Adrenal gland (tissue), 9 donors: ENCODE measurements at regions not wholly inside any gene's neighbourhood (a gene's known extent, or its start where the extent isn't known, plus 50 kb on each side); places are given as distances from the start of the nearest gene placed in this dataset.

Experiments
- DNase-seq, 7 donors: peaks; one replicate each; pipeline ENCODE4 v3.0.0-alpha.2; 2019 to 2020
- H3K27ac ChIP-seq, 5 donors: fragments of 200-600 bp; sonication (generic) in 4 of 5; 1 replicate in 3 of 5; 2 replicates in 2 of 5; pipeline versions ENCODE4 v1.5.1 to v1.8.0; 2016 to 2020; ENCODE audit warnings: mild to moderate bottlenecking in 1 of 5
- H3K27me3 ChIP-seq: fragments of 200-600 bp; 2 replicates; pipeline ENCODE4 v1.8.0; 2021
- H3K36me3 ChIP-seq, 2 donors: fragments of 200-600 bp; replicated peaks in 1 of 2; 1 replicate in 1 of 2; 2 replicates in 1 of 2; pipeline versions ENCODE4 v1.5.1 to v1.8.0; 2018 to 2022
- H3K4me1 ChIP-seq, 2 donors: fragments of 200-600 bp; replicated peaks in 1 of 2; 1 replicate in 1 of 2; 2 replicates in 1 of 2; pipeline versions ENCODE4 v1.5.1 to v1.8.0; 2018 to 2021
- H3K4me3 ChIP-seq, 4 donors: fragments of 200-600 bp; sonication (generic) in 3 of 4; one replicate each; pipeline ENCODE4 v1.5.1; 2016 to 2018
- H3K9me3 ChIP-seq, 3 donors: fragments of 200-600 bp; sonication (generic) in 1 of 3; replicated peaks in 1 of 3; 1 replicate in 2 of 3; 2 replicates in 1 of 3; pipeline versions ENCODE4 v1.5.1 to v1.8.0; 2016 to 2021
- CTCF ChIP-seq, 6 experiments: fragments of 450-650 bp in 4 of 6; fragments of 200-600 bp in 2 of 6; sonication (generic) in 1 of 6; IDR thresholded peaks; 1 replicate in 5 of 6; 2 replicates in 1 of 6; pipeline versions ENCODE4 v1.5.1 to v1.8.0; 2016 to 2021; ENCODE audit warnings: antibody characterized with exemption in 6 of 6, mild to moderate bottlenecking in 2 of 6, moderate library complexity in 1 of 6
- POLR2A ChIP-seq, 2 donors: fragments of 450-650 bp; IDR thresholded peaks; one replicate each; pipeline ENCODE4 v1.6.1; 2017; ENCODE audit warnings: antibody characterized with exemption in 2 of 2, mild to moderate bottlenecking in 2 of 2, moderate library complexity in 1 of 2
- WGBS, 4 donors: extraction: QIAGEN DNeasy Blood & Tissue Kit in 2 of 4; methylation state at CpG; one replicate each; pipeline versions ENCODE4 v1.1.5 to v1.1.7; 2013 to 2017; 5-methylcytosine and 5-hydroxymethylcytosine counted together
- intact Hi-C, 2 donors: fragments of 100-400 bp; cut with DNase I; formaldehyde crosslinking; loops; one replicate each; pipeline versions ENCODE4 v1.14.1 to v1.15.0; 2022 to 2023
- donor health status: healthy with polysubstance abuse.
- donor health status: Bipolar disorder and iron deficiency.
- donor health status: DM: yes; HTN: yes; CAD: no.
- donor health status: DM: no; HTN: no; CAD: no.
- donor health status: DM: no; HTN: no; CAD: no.

GRCh38 chr20:54353292-54353691 lies 122.1 kb upstream of the DOK5 start:
- H3K4me1 ChIP-seq, result no peaks in the 10 kb centered on the region
- TF ChIP-seq POLR2A (IDR thresholded peaks at IDR 0.05) (no peak), CTCF (IDR thresholded peaks at IDR 0.05) (no peak)
- no peak overlapping the region for H3K27ac ChIP-seq
- intact Hi-C loops, result no loop called here
- H3K27me3 ChIP-seq, result no peaks in the 10 kb centered on the region
- no peak overlapping the region for H3K4me3 ChIP-seq
- no peaks in the 10 kb centered on the region for H3K36me3 ChIP-seq
- H3K9me3 ChIP-seq, result no peaks in the 10 kb centered on the region
- 65 to 76% (median 73%) methylated on average over 4 of the region's 4 CpGs for WGBS, 4 donors
- DNase-seq, result no peak

GRCh38 chr20:54355631-54356280 lies 119.6 kb upstream of the DOK5 start:
- Histone ChIP-seq H3K36me3 (no peaks in the 10 kb centered on the region), H3K27ac (no peak overlapping the region), H3K27me3 (no peaks in the 10 kb centered on the region), H3K4me3 (no peak overlapping the region), H3K4me1 (no peaks in the 10 kb centered on the region), H3K9me3 (no peaks in the 10 kb centered on the region)
- no peak for TF ChIP-seq CTCF (IDR thresholded peaks at IDR 0.05)
- TF ChIP-seq POLR2A (IDR thresholded peaks at IDR 0.05), result no peak
- DNase-seq, result no peak
- 72 to 81% (median 77%) methylated on average over 7 of the region's 7 CpGs for WGBS, 4 donors
- intact Hi-C loops, result no loop called here

- intact Hi-C loops, result no loop called here
- no peaks in the 10 kb centered on the region for H3K9me3 ChIP-seq
- no peak overlapping the region for H3K4me3 ChIP-seq
- no peaks in the 10 kb centered on the region for H3K4me1 ChIP-seq
- H3K27ac ChIP-seq, result no peak overlapping the region
- DNase-seq, result no peak
- no peak for TF ChIP-seq CTCF (IDR thresholded peaks at IDR 0.05)
- no peaks in the 10 kb centered on the region for H3K27me3 ChIP-seq
- H3K36me3 ChIP-seq, result no peaks in the 10 kb centered on the region
These were observed 118.6 kb upstream of the DOK5 start for GRCh38 chr20:54356801-54357200.

- TF ChIP-seq CTCF (IDR thresholded peaks at IDR 0.05) (no peak), POLR2A (IDR thresholded peaks at IDR 0.05) (no peak)
- intact Hi-C loops, result no loop called here
- Histone ChIP-seq H3K36me3 (no peaks in the 10 kb centered on the region), H3K9me3 (no peaks in the 10 kb centered on the region), H3K4me1 (no peaks in the 10 kb centered on the region), H3K4me3 (no peak overlapping the region), H3K27ac (no peak overlapping the region), H3K27me3 (no peaks in the 10 kb centered on the region)
- WGBS, 4 donors, result 82 to 97% (median 89%) methylated on average over 2 of the region's 2 CpGs
- no peak for DNase-seq
These were observed 113.9 kb upstream of the DOK5 start for GRCh38 chr20:54361475-54361874.
